Posterior vena cava (tissue), 2 donors: ENCODE measurements at regions not wholly inside any gene's neighbourhood (a gene's known extent, or its start where the extent isn't known, plus 50 kb on each side); places are given as distances from the start of the nearest gene placed in this dataset.

Experiments
- DNase-seq: peaks from one replicate; pipeline ENCODE4 v3.0.0-alpha.2; 2020; ENCODE audit warnings: low spot score
- intact Hi-C, 2 donors: fragments of 100-400 bp; cut with DNase I; formaldehyde crosslinking; loops; one replicate each; pipeline versions ENCODE4 v1.14.1 to v1.14.2; 2022 to 2023
- donor health status: DM: yes; HTN: yes; CAD: no.
- donor health status: DM: yes; HTN: yes; CAD: no.

DNA sequence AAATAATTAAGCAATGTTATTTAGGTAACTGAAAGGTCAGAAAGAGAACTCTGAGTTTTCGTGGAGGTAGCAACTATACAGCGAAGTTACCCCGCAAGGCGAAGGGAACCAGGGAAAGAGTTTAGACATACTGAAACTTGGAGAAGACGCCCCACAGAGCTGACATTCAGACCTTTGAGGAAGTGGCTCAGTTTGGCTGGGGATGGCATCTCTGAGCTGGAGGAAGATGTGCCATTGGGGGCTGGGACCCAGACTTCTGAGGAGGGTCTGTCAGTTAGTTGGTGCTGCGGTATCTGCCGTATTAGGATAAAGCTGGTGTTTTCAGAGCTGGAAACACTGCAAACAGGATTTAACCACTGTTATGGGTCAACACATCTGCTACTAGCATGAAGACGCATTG lies 156.6 kb downstream of the ANKRD50 start:
- intact Hi-C loops = no loop called here
- no peak for DNase-seq

- intact Hi-C loops = no loop called here
- DNase-seq = no peak
Measured at GRCh38 chr4:124564121-124564520, 148.4 kb downstream of the ANKRD50 start.

GRCh38 chr4:124565371-124565770 lies 147.2 kb downstream of the ANKRD50 start:
- intact Hi-C loops = no loop called here
- no peak for DNase-seq

- DNase-seq = no peak
- intact Hi-C loops = no loop called here
Measured at GRCh38 chr4:124566030-124566429, 146.5 kb downstream of the ANKRD50 start.

DNA sequence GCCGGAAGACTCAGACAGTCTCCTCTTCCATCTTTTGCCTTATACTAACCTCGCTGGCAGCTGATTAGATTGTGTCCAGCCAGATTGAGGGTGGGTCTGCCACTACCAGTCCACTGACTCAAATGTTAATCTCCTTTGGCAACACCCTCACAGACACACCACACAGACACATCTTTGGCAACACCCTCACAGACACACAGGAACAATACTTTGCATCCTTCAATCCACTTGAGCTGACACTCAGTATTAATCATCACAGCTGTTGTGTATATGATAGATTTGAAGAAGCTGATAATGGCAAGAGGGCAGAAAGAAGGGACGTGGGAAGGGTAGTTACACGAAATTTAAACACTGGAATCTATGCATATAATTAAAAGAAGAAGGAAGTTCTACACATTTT lies 139.5 kb downstream of the ANKRD50 start:
- intact Hi-C loops = no loop called here
- DNase-seq = no peak

- intact Hi-C loops = no loop called here
- no peak for DNase-seq
Measured at GRCh38 chr4:124579896-124580295, 132.6 kb downstream of the ANKRD50 start.

DNA sequence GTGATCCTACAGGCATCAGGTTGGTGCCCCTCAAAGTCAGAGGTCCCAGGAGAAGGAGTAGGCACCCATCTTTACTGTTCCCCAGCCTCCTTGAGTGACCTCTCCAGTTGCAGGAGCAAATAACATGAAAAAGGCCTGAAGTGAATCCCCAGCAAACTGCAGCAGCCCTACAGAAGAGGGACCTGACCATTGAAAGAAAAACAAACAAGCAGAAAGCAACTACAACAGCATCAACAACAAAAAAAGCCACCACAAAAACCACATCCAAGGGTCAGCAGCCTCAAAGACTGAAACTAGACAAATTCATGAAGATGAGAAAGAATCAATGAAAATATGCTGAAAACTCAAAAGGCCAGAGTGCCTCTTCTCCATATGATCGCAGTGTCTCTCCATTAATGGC lies 128.7 kb downstream of the ANKRD50 start:
- DNase-seq = no peak
- intact Hi-C loops = no loop called here

- DNase-seq = no peak
Measured at GRCh38 chr4:124589786-124590185, 122.7 kb downstream of the ANKRD50 start.

GRCh38 chr4:124590480-124590879 lies 122.1 kb downstream of the ANKRD50 start:
- no peak for DNase-seq
- intact Hi-C loops = no loop called here

More at GRCh38 chr4:124589786-124590185, 122.7 kb downstream of the ANKRD50 start:
- intact Hi-C loops = no loop called here

- DNase-seq = no peak
- intact Hi-C loops = no loop called here
Measured at GRCh38 chr4:124591637-124592036, 120.9 kb downstream of the ANKRD50 start.

- DNase-seq = no peak
- intact Hi-C loops = no loop called here
Measured at GRCh38 chr4:124593494-124593893, 119.0 kb downstream of the ANKRD50 start.

GRCh38 chr4:124594945-124595344 lies 117.6 kb downstream of the ANKRD50 start:
- DNase-seq = no peak
- intact Hi-C loops = no loop called here

GRCh38 chr4:124596816-124597215 lies 115.7 kb downstream of the ANKRD50 start:
- intact Hi-C loops = no loop called here

DNA sequence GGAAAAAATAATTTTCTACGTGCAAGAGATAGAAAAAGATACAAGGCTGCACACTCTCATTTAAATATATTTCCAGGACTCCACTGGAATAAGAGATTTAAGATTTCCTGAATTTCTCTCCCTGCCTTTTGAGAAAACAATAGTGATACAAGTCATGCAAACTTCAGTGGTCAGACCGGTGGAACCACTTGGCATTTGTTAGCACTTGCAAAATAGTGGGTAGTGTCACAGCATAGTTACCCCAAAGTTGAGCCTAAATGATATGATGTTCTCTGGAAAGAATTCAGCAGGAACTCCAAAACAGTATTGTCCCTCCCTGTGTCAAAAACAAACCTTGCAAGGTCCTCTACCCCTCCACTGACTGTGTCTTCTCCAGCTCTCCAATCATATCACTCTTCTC lies 102.3 kb downstream of the ANKRD50 start:
- intact Hi-C loops = no loop called here
- no peak for DNase-seq

More at GRCh38 chr4:124596816-124597215, 115.7 kb downstream of the ANKRD50 start:
- no peak for DNase-seq
